OCI-M1 (cell line): ENCODE measurements at regions not wholly inside any gene's neighbourhood (a gene's known extent, or its start where the extent isn't known, plus 50 kb on each side); places are given as distances from the start of the nearest gene placed in this dataset.

Experiments
- DNase-seq: peaks from one replicate; lab custom pipeline; 2025; lab: John Stamatoyannopoulos, UW

DNA sequence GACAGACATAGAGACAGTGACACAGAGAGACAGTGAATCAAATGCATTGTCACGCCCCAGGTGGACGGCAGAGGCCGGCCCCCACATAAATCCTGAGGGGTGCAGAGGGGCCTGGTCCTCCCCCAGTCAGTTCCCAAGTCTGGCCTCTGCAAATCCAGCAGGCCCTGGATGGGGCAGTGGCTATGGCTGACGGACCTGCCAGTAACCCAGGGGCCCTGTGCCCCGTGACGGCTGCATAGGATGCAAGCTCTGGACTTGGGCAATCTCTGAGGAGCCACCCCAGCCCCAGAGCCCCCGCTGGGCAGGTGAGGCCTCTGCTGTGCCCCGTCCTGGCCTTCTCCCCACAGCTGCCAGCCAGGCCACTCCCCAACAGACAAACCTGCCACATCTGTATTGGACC, 204.5 kb downstream of the BRD1 start:
- DNase-seq: no peak

DNA sequence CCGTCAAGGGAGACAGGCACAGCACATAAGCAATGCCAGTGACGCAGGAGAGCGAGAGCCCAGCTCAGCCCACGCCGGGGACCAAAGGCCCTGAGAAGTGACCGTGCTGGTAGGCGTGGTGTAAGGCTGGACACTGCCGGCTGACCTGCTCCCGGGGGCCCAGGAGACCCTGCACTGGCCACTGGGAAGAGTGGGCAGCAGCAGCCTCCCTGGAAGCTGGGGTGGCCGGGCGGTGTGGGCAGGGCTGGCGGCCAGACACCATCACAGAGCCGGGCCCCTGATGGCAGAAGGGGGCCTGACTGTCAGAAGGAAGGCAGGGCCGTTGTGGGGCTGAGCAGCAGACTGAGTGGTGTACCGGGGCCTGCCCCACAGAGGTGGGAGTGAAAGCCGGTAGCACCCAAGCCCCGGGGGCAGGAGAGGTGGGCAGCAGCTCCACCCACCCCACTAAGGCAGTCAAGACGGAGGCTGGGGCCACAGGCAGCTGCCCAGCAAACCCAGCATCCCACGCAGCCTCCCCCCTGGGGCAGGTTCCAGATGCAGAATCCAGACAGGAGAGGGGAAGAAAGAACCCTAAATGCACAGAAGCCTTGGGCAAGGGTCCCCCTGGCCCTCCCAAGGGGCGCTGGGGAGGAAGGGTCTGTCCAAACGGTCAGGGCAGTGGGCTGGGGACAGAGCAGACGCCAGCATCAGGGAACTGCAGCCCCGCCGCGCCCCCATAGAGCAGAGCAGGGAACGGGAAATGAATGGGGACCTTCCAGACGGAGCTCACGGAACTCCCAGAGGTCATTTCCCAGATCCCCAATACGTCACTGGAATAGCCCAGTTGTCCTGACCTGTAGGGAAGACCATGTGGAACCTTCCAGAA, 205.2 kb downstream of the BRD1 start:
- no peak for DNase-seq

DNA sequence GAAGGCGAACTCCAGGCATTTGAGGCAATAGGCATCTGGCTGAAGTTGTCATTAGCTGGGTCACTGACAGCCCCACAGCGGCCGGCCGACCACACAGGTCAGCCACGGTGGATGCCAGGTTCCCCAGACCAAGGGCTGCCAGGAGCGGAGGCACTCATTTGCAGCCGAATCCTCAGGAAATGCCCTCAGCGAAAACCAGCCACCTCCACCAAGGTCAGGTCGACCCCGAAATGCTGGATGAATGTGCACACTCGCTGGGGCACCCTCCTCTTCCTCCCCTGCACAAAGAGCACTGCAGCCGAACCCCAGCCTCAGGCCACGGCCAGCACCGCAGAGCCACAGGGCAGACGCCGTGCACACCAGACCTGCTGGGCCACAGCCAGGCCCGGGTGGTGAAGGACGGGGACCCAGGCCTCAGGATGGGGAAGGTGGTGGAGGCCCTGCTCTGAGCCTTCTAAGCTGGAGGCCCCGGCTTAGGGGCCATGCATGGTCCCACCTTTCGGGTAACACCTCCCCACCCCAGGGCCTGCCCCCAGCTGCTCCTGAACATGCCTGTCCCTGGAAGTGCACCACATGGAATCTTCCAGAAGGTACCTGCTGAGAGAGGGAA, 206.0 kb downstream of the BRD1 start:
- no peak for DNase-seq

DNA sequence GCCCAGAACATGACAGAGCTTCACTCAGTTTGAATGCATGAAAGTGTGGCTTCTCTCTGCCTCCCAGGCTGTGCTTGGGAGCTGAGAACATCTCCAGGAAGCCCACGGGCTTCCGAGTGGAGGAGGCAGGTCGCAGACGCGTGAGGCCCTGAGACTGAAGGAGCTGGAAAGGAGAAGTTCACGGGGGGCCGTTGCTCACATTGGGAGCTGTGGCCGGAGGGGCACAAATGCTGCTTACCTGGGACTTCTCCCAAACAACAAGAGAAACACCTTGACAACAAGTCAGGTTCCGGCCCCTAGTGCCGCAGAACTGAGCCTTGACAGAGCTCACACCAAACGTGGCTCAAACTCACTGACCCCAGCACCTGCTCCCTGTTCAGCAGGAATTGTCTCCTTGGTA, 207.0 kb downstream of the BRD1 start:
- DNase-seq: no peak

DNA sequence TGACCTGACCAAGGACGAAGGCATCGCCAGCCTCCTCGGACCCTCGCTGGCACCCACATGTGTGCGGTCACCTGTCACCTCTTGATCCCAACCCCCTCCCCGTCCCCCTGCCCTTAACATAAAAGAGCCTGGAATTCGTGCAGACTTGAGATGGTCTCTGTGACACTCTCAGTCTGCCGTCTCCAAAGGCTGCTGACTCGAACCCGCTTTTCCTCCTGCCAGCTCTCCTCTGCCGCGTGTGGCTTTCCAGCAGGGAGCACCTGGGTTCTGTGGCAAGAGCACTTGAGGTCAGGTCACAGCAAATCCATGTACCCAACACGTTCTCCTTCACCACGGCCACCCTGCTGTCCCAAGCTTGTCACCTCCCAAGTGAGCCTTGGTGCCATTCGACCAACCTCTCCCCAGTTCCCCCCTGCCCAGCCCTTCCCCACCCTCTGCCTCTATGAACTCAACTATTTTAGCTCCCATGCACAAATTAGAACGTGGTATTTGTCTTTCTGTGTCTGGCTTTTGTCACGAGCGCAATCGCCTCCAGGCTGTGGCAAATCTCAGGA, 207.6 kb downstream of the BRD1 start:
- no peak for DNase-seq

DNA sequence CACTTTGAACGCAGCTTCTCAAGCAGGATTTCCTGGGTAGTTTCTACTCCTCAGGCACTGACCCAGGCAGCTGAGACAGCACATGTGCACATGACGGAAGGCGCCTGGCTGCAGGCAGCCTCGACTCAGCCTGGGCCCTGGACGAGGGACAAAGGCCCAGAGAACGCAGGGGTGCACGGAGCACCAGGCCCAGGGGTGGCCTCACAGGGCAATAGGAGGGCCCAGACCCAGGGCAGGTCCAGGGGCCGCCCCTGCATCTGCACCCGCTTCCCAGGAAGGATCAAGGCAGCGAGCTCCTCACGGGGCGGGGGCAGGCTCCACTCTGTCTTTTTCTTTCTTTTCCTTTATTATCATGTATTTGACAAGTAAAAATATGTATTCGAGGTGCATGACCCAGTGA, 208.4 kb downstream of the BRD1 start:
- no peak for DNase-seq

DNA sequence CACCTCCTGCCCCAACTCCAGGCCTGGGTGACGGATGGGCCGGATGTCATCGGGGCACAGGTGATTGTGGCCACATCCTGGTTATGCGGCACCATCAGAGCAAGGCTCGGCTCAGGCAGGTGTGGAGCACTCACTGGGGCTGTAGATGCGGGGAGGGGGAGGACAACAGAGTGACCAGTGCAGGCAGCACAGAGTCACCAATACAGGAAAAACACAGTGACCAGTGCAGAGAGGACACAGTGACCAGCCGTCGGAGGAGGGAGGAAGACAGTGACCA, 209.1 kb downstream of the BRD1 start:
- no peak for DNase-seq

DNA sequence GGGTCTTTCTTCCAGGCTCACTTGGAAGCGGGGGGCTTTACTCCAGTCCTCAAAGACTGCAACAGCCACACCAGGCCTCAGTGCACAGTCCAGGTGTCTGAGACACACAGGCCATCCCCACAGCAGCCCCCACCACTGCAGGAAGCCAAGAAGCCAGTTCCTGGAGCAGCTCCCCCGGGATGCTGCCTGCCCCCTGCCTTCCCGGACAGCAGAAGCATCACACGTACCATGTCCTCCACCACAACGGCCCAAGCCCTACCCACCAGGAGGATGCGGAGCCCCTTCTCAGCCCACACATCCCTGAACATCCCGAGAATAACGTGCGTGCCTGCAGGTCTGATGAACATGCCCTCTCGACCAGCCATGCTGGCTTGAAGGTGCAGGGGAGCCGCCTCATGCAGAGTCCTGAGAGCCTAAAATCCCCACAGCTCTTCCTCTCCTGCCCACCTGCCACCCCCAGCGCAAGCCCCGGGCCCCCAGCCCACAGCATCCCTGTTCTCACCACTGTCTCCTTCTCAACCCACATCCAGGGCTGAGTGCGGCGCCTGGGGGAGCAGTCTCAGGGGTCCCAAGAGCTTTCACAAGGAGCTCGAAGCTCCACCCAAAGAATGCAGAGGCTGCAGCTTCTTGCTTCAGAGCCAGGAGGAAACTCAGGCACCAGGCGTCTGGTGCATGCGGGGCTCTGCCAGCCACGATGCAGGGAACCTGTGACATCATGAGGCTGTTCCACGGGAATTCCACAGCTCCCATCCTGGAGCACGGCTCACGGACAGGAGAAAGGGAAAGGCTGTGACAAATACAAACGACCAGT, 209.6 kb downstream of the BRD1 start:
- no peak for DNase-seq

DNA sequence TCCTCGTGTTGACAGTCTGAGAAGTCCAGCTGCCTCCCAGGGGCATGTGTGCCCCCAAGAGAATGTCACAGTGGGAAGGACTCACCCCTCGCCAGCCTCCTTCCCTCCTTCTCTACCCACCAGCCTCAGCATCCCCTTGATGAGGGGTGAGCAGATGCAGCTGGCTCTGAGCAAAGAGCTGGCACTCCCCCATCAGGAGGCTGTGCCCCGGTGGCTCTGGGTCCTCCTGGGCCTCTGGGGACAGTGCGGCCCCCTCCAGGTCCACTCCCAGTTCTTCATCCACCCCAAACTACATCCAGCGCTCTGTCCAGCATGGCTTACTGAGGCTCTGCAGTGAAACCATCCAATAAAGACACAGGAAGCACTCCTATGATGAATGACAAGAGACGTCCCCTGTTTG, 210.4 kb downstream of the BRD1 start:
- DNase-seq: no peak

DNA sequence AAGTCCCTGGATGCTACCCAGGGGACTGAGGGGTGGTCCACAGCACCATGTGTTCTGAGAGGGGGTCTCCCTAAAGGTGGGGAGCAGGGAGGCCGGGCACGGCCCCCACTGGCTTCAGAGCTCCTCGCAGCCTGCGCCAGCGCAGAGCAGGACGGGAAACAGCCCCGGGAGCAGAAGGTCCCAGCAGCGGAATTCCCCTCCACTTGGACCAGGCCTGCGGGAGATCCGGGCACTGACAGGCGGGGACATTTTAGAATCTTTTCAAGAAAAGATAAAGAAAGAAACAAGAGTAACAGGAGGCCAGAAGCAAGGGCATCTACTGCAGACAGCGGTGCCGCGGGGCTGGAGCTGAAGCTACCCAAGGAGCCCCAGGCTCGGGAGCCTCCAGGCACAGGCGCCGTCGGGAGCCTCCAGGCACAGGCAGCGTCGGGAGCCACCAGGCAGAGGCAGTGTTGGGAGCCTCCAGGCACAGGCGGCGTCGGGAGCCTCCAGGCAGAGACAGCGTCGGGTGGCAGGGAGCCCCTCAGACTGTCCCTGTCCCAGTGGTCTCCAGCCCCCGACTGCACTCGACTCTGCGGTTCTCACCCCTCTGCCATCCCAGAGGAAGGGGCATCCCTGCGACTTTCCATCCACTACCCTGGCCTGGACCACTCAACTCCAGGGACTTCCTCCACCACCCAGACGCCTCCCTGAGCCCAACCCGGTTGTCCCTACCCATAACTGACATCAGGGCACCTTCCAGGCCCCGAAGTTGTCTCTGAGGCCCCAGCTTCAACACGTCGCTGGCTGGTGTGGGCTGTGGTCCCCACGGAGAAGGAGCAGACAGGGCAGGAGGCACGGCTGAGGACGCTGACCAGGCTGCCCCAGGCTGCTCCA, 211.1 kb downstream of the BRD1 start:
- no peak for DNase-seq

DNA sequence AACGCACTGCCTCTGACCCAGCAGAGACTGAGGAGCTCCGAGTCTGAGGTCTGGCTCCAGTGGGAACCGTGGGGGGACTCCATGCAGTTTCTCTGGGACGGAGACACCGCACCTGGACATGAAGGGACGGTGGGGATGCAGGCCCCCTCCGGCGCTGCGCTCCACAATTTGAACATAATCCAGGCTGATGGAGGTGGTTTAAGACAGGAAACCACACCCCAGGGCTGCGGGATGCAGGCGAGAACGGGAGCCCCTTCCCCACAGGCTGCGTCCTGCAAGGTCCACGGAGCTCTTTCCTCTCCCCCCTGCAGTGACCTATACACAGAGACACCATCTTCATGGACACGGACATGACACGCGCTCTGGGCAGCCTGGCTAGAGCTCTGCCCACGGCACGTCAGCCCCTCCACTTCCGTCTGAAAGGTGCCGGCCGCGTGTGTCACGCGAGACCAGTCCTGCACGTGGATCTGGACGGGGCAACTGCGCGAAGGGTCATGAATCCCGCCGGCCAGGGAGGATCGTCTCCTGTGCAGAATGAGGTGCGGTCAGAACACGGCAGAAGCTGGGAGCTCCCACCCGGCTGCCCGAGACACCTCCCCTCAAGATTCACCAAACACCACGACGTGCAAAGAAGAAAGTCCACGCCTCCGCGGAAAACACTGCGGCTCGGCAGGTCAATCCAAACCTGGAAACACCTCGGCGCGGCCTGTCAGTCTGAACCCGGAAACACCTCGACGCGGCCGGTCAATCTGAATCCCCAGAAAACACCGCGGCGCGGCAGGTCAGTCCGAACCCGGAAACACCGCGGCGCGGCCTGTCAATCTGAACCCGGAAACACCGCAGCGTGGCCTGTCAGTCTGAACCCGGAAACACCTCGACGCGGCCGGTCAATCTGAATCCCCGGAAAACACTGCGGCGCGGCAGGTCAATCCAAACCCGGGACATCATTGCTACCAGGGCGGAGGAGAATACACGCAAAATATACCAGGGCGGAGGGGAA, 212.4 kb downstream of the BRD1 start:
- DNase-seq: no peak

DNA sequence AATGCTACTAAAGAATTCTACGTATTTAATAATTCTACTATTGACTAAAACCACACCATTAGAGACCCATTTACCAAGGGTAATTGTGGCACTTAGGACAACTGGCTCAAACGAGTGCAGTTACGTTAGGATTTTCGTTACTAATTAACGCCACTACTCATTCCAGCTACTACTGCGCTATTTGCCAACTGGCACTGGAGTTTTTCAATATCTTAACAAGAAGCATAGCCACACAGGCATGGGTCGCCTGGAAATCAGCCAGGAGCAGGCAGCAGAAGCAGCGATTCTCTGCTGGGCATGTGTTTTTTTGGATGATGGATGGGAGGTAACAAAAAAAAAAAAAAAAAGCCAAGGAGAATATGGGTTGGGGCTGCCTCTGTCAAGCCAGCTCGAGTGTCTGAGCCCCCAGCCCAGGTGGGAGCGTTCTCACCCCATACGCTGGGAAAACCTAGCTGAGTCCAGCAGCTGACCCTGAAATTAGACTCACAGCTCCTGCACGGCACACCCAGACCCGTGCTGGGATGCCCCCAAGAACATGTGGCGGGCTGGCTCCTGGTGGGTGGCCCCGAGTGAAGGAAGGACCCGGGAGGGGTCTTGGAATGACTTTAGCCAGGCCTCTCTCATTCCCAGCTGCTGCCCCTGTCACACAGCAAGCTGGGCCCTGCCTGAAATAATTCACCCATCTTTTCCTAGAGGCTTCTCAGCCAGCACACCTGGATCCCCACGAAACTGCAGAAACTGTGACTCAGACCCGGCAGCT, 214.0 kb downstream of the BRD1 start:
- no peak for DNase-seq

DNA sequence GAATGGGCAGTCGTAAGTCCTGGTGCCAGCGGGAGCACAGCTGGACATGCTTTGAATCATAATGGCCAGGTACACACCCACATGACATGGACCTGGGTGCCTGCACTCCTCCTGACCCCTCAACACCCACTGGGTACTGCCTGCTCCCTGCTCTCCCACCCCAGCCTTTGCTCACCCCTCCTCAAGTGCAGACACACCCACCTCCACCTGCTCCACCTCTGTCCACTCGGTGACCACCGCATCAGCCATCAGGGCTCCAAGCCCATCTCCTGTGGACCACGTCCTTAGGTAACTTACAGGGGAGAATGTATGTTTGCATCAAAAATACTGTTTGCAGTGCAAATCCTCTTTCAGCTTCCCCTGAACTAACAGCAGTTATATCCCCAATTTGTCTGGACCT, 214.6 kb downstream of the BRD1 start:
- DNase-seq: no peak

DNA sequence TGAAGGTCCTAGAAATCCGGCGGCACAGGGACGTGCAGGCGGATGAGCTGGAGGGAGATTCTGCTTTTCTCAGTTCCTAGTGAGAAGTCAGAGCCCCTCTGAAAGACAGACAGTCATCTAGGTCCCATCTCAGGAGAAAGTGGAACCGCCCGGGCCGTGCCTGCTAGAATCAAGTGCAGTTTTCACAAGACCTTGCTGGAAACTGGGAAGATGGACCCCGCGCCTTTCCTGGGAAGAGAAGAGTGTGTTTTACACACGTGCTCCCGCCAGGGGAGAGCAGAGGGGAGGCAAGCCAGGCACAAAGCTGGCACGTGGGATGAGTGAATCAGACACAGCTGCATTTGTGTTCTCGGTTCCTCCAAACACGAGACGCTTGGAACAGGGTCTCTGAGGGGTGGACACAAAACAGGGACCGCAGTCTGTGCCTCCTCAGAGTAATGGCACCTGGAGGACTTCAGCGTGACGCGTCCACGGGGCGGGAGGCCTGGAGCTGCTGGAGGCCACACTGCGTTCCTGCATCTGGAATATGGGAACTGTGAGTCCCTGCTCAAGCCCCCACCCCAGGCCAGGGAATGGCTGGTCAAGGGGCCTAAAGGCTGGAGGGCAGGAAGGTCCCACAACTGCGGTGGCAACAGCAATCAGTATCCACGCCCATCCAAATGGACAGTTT, 218.3 kb downstream of the BRD1 start:
- no peak for DNase-seq

DNA sequence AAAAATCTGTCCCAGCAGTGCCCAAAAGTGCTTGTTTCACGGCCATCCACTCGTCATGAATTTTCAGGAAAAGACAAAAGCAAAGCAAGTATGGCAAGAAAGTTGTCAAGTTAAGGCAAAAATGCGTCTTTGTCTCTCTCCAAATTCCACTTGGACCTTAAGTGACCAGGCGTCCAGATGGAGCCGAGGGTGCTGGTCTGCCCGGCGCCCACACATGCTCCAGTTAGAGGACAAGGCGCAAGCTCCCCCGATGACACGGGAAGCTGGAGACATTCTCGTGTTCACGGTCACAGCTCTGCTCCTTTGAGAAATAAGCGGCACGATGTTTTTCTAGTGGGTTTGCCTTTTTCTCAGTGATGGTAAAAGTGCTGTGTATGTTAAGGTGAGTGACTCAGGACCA, 219.0 kb downstream of the BRD1 start:
- no peak for DNase-seq

DNA sequence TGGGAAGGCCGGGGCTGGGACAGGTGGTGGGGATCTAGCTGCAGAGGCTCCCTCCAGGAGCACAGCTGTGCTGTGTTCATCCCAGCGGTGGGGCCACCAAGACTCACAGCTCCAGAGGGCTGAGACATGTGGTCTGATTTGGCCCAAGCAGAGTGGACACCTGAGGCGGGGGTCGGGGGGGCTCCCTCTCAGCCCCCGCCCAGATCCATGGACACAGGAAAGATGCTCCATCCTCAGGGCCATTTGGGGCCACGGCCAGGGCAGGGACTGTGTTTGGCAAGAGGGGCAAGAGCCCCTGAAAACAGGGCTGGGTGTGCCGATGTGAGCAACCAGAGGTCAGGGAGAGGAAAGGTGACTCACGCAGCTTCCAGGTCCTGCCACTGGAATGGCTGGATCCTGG, 219.4 kb downstream of the BRD1 start:
- DNase-seq: no peak

DNA sequence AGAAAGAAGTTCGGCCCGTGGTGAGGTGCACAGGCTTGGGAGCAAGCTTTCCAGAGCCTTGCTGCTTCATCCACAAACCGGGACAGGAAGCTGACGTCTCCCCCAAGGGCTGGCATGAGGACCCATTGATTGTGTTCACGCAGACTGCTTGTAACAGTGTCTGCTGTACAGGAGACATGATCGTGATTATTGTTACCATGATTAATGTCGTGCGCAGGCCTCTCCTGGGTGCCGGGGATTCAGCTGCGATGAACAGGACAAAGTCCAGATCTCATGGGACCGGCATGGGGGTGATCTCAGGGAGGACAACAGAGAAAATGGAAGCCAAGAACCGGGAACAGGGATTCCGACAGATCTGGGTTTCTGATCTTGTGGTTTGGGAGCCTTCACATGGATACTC, 219.9 kb downstream of the BRD1 start:
- DNase-seq: no peak

DNA sequence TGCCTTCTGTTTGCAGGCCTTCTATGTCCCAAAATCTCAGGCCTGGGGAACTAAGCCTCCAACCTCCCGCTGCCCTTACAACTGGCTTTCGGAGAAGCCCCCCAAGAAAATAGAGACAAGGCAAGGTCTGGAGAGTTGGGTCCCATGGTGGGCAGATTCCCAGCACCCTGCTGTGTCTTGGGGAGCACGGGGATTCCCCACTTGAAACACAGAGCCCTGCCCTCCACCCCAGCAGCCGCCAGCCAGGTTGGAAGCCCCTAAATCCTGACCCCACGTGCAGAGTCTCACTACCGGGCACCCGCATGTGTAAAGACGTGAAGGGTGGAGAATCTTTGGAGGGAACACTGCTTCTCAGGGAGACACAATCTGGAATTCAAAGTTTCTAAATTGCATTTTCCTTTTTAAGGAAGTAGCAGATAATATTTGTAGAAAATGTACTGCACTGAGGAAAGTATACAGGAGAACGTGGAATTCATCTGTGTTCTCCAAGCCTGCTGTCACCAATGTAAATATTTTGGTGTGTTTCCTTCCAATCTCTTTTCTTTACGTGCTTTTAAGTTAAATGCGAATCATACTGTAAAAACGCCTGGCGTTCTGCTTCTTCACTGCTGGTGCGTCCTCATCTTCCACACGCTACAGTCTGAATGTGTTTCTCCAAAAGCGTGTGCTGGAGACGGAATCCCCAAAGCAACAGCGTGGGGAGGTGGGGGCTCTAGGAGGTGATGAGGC, 220.9 kb downstream of the BRD1 start:
- no peak for DNase-seq
